ENCODE measurements at regions not wholly inside any gene's neighbourhood (a gene's known extent, or its start where the extent isn't known, plus 50 kb on each side); places are given as distances from the start of the nearest gene placed in this dataset.

- DNase-seq (ENCODE audit: low spot score): no peak
- TF ChIP-seq SP1 (CRISPR knock-in tag; conservative IDR thresholded peaks at IDR 0.05) (no peak), GTF2I (CRISPR knock-in tag; conservative IDR thresholded peaks at IDR 0.05) (no peak), TP53 (CRISPR knock-in tag; IDR thresholded peaks at IDR 0.05) (no peak), PREB (CRISPR knock-in tag; IDR thresholded peaks at IDR 0.05; ENCODE audit: borderline replicate concordance) (no peak), FOXK1 (CRISPR knock-in tag; IDR thresholded peaks at IDR 0.05) (no peak), JAZF1 (CRISPR knock-in tag; IDR thresholded peaks at IDR 0.05) (no peak), HMGXB4 (CRISPR knock-in tag; IDR thresholded peaks at IDR 0.05) (no peak), AR (CRISPR knock-in tag; IDR thresholded peaks at IDR 0.05) (no peak), ETV6 (CRISPR knock-in tag; IDR thresholded peaks at IDR 0.05) (no peak), ZNF263 (CRISPR knock-in tag; IDR thresholded peaks at IDR 0.05; ENCODE audit: low read depth) (no peak)
- H3K36me3 Mint-ChIP-seq: no peaks in the 10 kb centered on the region
- POLR2A ChIA-PET: no interaction called here
- no peaks in the 10 kb centered on the region for H3K27me3 Mint-ChIP-seq (ENCODE audit: low read depth)
- ATAC-seq: no peak
- peaks cover 10% of the 10 kb centered on the region for H3K9me3 Mint-ChIP-seq
- H3K4me1 Mint-ChIP-seq: no peaks in the 10 kb centered on the region
- CTCF ChIA-PET: no interaction called here
- no peak overlapping the region for H3K27ac Mint-ChIP-seq
- no peak overlapping the region for H3K4me3 Mint-ChIP-seq
These were observed 586.4 kb upstream of the REG3G start for GRCh38 chr2:78439122-78439521.

GRCh38 chr2:78455586-78455985 lies 569.9 kb upstream of the REG3G start:
- H3K27me3 Mint-ChIP-seq (ENCODE audit: low read depth): no peaks in the 10 kb centered on the region
- POLR2A ChIA-PET: no interaction called here
- CTCF ChIA-PET: no interaction called here
- no peak for ATAC-seq
- no peaks in the 10 kb centered on the region for H3K4me1 Mint-ChIP-seq
- no peak for DNase-seq (ENCODE audit: low spot score)
- H3K36me3 Mint-ChIP-seq: no peaks in the 10 kb centered on the region
- H3K9me3 Mint-ChIP-seq: no peaks in the 10 kb centered on the region
- no peak overlapping the region for H3K4me3 Mint-ChIP-seq
- no peak overlapping the region for H3K27ac Mint-ChIP-seq
- TF ChIP-seq ZNF512 (CRISPR knock-in tag; IDR thresholded peaks at IDR 0.05; ENCODE audit: borderline replicate concordance) (no peak), ZBTB21 (CRISPR knock-in tag; IDR thresholded peaks at IDR 0.05; ENCODE audit: borderline replicate concordance) (no peak), ATF2 (CRISPR knock-in tag; IDR thresholded peaks at IDR 0.05; ENCODE audit: borderline replicate concordance, low read depth) (no peak), ERG (CRISPR knock-in tag; IDR thresholded peaks at IDR 0.05) (no peak), JUN (CRISPR knock-in tag; IDR thresholded peaks at IDR 0.05) (no peak), SMAD4 (CRISPR knock-in tag; IDR thresholded peaks at IDR 0.05) (no peak), USF2 (CRISPR knock-in tag; IDR thresholded peaks at IDR 0.05) (no peak), ZNF281 (CRISPR knock-in tag; IDR thresholded peaks at IDR 0.05) (no peak), CREM (CRISPR knock-in tag; IDR thresholded peaks at IDR 0.05) (no peak), TEAD1 (CRISPR knock-in tag; IDR thresholded peaks at IDR 0.05) (no peak), GABPB1 (CRISPR knock-in tag; IDR thresholded peaks at IDR 0.05) (no peak), ZMAT4 (CRISPR knock-in tag; IDR thresholded peaks at IDR 0.05) (no peak), ZNF416 (CRISPR knock-in tag; IDR thresholded peaks at IDR 0.05) (no peak)
